ENCODE measurements at regions not wholly inside any gene's neighbourhood (a gene's known extent, or its start where the extent isn't known, plus 50 kb on each side); places are given as distances from the start of the nearest gene placed in this dataset.

- Histone ChIP-seq H3K4me3 (ENCODE audit: low read depth, low read length) (no peak overlapping the region), H3K4me1 (ENCODE audit: control insufficient read depth, insufficient read depth, low read length) (no peaks in the 10 kb centered on the region)
- POLR2A ChIA-PET = no interaction called here
These were observed 174.3 kb upstream of the ARL4C start for GRCh38 chr2:234671231-234671630.

GRCh38 chr2:234670806-234671205 lies 173.9 kb upstream of the ARL4C start:
- Histone ChIP-seq H3K4me3 (ENCODE audit: low read depth, low read length) (no peak overlapping the region), H3K27ac (ENCODE audit: extremely low read depth, low read depth, low read length) (no peak overlapping the region), H3K4me1 (ENCODE audit: control insufficient read depth, insufficient read depth, low read length) (no peaks in the 10 kb centered on the region), H3K9me3 (ENCODE audit: control insufficient read depth, insufficient read depth, low read depth, low read length) (no peaks in the 10 kb centered on the region), H3K36me3 (ENCODE audit: control insufficient read depth in 2 of 2, insufficient read depth in 1 of 2, low read length in 2 of 2) (no peaks in the 10 kb centered on the region)
- ChIA-PET CTCF (no interaction called here), POLR2A (no interaction called here)
- TF ChIP-seq BCL11A (tag by site-specific recombination; IDR thresholded peaks at IDR 0.05; ENCODE audit: low read depth) (no peak), ZNF350 (tag by site-specific recombination; IDR thresholded peaks at IDR 0.05) (no peak), KLF10 (tag by site-specific recombination; IDR thresholded peaks at IDR 0.05) (no peak), ZNF701 (tag by site-specific recombination; IDR thresholded peaks at IDR 0.05) (no peak), ZNF23 (tag by site-specific recombination; IDR thresholded peaks at IDR 0.05; ENCODE audit: borderline replicate concordance) (no peak)

More at GRCh38 chr2:234671231-234671630, 174.3 kb upstream of the ARL4C start:
- Histone ChIP-seq H3K27ac (ENCODE audit: extremely low read depth, low read depth, low read length) (no peak overlapping the region), H3K36me3 (ENCODE audit: control insufficient read depth in 2 of 2, insufficient read depth in 1 of 2, low read length in 2 of 2) (no peaks in the 10 kb centered on the region), H3K9me3 (ENCODE audit: control insufficient read depth, insufficient read depth, low read depth, low read length) (no peaks in the 10 kb centered on the region)
- CTCF ChIA-PET = interaction anchor here (0.7 to 1.0 kb wide), 2 partner anchors 108 to 211 kb away, joined by 3 to 4 read pairs; no protein-coding TSS in a partner anchor
- TF ChIP-seq ZNF792 (tag by site-specific recombination; IDR thresholded peaks at IDR 0.05) = no peak
- TF ChIP-seq ZNF660 (tag by site-specific recombination; IDR thresholded peaks at IDR 0.05) = no peak
- TF ChIP-seq SCRT2 (tag by site-specific recombination; IDR thresholded peaks at IDR 0.05) = no peak
- TF ChIP-seq GLIS1 (tag by site-specific recombination; IDR thresholded peaks at IDR 0.05) = no peak
- TF ChIP-seq KLF9 (tag by site-specific recombination; IDR thresholded peaks at IDR 0.05; ENCODE audit: low read depth) = no peak
- TF ChIP-seq BCL11A (tag by site-specific recombination; IDR thresholded peaks at IDR 0.05; ENCODE audit: low read depth) = no peak
- TF ChIP-seq SETDB1 (IDR thresholded peaks at IDR 0.05; ENCODE audit: insufficient read length, low read length) = no peak
- TF ChIP-seq ZNF830 (tag by site-specific recombination; IDR thresholded peaks at IDR 0.05; ENCODE audit: low read depth) = no peak
- no peak for TF ChIP-seq ZNF280D (tag by site-specific recombination; IDR thresholded peaks at IDR 0.05)
- TF ChIP-seq ZNF416 (tag by site-specific recombination; IDR thresholded peaks at IDR 0.05) = no peak

- POLR2A ChIA-PET = no interaction called here
These were observed 173.2 kb upstream of the ARL4C start for GRCh38 chr2:234670052-234670451.

More at GRCh38 chr2:234670052-234670451, 173.2 kb upstream of the ARL4C start:
- CTCF ChIA-PET = interaction anchor here (0.7 to 1.0 kb wide), 3 partner anchors 10 to 447 kb away, joined by 3 to 4 read pairs (median 3); no protein-coding TSS in a partner anchor
- Histone ChIP-seq H3K36me3 (ENCODE audit: control insufficient read depth in 2 of 2, insufficient read depth in 1 of 2, low read length in 2 of 2) (no peaks in the 10 kb centered on the region), H3K4me3 (ENCODE audit: low read depth, low read length) (no peak overlapping the region), H3K27ac (ENCODE audit: extremely low read depth, low read depth, low read length) (no peak overlapping the region), H3K4me1 (ENCODE audit: control insufficient read depth, insufficient read depth, low read length) (no peaks in the 10 kb centered on the region), H3K9me3 (ENCODE audit: control insufficient read depth, insufficient read depth, low read depth, low read length) (no peaks in the 10 kb centered on the region)
- TF ChIP-seq ZNF610 (tag by site-specific recombination; IDR thresholded peaks at IDR 0.05; ENCODE audit: borderline replicate concordance) (no peak), ZNF341 (tag by site-specific recombination; IDR thresholded peaks at IDR 0.05; ENCODE audit: low read depth) (no peak), ZNF433 (tag by site-specific recombination; IDR thresholded peaks at IDR 0.05; ENCODE audit: low read depth) (no peak), ZNF266 (tag by site-specific recombination; IDR thresholded peaks at IDR 0.05; ENCODE audit: low read depth) (no peak), PRDM10 (tag by site-specific recombination; IDR thresholded peaks at IDR 0.05) (no peak), REST (tag by site-specific recombination; IDR thresholded peaks at IDR 0.05) (no peak)

Measured in HEK293 (cell line).